Neutrophil (primary cell): ENCODE measurements at regions not wholly inside any gene's neighbourhood (a gene's known extent, or its start where the extent isn't known, plus 50 kb on each side); places are given as distances from the start of the nearest gene placed in this dataset.

ENCODE experiments used
- H3K27ac ChIP-seq: fragments of 200-600 bp; sonication (generic); 2 replicates; pipeline ENCODE4 v1.5.1; 2016; ENCODE audit warnings: mild to moderate bottlenecking, moderate library complexity
- H3K27me3 ChIP-seq: fragments of 200-600 bp; sonication (generic); 2 replicates; pipeline ENCODE4 v1.6.0; 2016; ENCODE audit warnings: mild to moderate bottlenecking
- H3K36me3 ChIP-seq: fragments of 200-600 bp; sonication (generic); 2 replicates; pipeline ENCODE4 v1.5.1; 2017
- H3K4me1 ChIP-seq, 2 experiments: fragments of 200-600 bp in 1 of 2; sonication (generic) in 1 of 2; 1 replicate in 1 of 2; 2 replicates in 1 of 2; pipeline versions ENCODE4 v1.5.1 to v1.6.1; 2013 to 2016; ENCODE audit warnings: low read depth in 1 of 2, low read length in 1 of 2, mild to moderate bottlenecking in 1 of 2, moderate library complexity in 1 of 2; ENCODE audit not compliant: control insufficient read depth in 1 of 2, insufficient read depth in 1 of 2
- H3K4me3 ChIP-seq, 2 experiments: fragments of 200-600 bp in 1 of 2; sonication (generic) in 1 of 2; 1 replicate in 1 of 2; 2 replicates in 1 of 2; pipeline ENCODE4 v1.5.1; 2013 to 2016; ENCODE audit warnings: low read depth in 1 of 2, low read length in 1 of 2, mild to moderate bottlenecking in 1 of 2, moderate library complexity in 1 of 2
- H3K9me3 ChIP-seq: fragments of 200-600 bp; sonication (generic); 2 replicates; pipeline ENCODE4 v1.5.1; 2016
- TF ChIP-seq, protein P1 (sequence below): fragments of 200-600 bp; sonication (generic); IDR thresholded peaks from 2 replicates; pipeline ENCODE4 v1.5.1; 2016; ENCODE audit warnings: antibody characterized with exemption

DNA sequence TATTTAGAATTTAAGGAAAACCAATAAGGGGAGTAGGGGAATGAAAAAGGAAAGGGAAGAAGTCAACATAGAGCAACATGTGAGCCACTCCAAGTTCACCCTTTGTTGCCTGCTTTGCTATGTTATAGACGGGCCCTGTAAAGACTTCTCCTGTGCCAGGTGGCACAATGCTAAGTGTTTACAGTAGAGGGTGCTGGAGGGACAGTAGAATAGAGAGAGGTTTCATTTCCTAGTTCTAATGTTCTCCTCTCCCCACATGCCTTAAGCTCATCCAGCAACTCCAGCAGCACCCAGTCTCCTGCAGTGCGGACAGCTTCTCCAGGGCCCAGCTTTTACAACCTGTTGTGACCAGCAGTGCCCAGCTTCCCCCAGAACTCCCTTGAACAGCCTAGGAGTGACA is 468.0 kb downstream of the HS3ST3B1 start:
- Histone ChIP-seq H3K4me3 (no peak overlapping the region), H3K4me1 (peaks cover 0 to 3% of the 10 kb centered on the region in 2 experiments), H3K27ac (no peak overlapping the region), H3K9me3 (no peaks in the 10 kb centered on the region), H3K27me3 (no peaks in the 10 kb centered on the region), H3K36me3 (no peaks in the 10 kb centered on the region)
- TF ChIP-seq, protein P1, sequence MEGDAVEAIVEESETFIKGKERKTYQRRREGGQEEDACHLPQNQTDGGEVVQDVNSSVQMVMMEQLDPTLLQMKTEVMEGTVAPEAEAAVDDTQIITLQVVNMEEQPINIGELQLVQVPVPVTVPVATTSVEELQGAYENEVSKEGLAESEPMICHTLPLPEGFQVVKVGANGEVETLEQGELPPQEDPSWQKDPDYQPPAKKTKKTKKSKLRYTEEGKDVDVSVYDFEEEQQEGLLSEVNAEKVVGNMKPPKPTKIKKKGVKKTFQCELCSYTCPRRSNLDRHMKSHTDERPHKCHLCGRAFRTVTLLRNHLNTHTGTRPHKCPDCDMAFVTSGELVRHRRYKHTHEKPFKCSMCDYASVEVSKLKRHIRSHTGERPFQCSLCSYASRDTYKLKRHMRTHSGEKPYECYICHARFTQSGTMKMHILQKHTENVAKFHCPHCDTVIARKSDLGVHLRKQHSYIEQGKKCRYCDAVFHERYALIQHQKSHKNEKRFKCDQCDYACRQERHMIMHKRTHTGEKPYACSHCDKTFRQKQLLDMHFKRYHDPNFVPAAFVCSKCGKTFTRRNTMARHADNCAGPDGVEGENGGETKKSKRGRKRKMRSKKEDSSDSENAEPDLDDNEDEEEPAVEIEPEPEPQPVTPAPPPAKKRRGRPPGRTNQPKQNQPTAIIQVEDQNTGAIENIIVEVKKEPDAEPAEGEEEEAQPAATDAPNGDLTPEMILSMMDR: no peak

DNA sequence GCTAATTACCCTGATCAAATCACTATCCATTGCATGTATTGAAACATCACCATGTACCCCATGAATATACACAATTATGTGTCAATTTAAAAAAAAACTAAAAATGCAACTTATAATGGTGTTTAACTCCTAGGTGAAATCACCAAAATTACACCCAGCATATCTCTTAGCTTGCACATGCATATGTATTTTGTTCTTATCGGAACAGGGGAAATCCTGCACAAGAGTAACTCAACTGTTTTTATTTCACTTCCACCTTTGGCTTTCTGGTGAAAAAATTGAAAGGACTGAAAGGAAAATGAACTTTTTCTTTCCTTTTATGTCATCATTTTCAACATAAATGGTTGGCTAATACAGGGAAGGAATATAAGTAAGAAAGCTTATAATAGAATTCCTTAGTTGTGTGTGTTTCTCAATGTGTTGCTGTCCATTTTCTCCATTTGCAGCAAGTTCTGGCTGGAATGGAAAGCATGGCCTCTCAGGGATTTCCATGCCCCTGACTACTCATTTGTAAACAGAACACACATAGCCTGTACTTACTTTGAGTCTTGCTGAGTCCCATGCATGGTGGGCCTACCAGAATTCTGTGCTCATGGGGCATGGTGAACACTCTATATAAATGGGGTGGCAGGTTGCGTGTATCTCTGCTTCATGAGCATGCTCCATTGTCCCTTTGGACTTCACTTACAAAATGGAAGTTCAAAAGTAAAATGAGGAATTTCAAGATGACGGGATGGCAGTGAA is 462.0 kb downstream of the HS3ST3B1 start:
- H3K27me3 ChIP-seq: no peaks in the 10 kb centered on the region
- H3K9me3 ChIP-seq: no peaks in the 10 kb centered on the region
- no peak overlapping the region for H3K27ac ChIP-seq
- H3K36me3 ChIP-seq: no peaks in the 10 kb centered on the region
- TF ChIP-seq, protein P1: no peak
- no peaks in the 10 kb centered on the region for H3K4me1 ChIP-seq
- no peak overlapping the region for H3K4me3 ChIP-seq

DNA sequence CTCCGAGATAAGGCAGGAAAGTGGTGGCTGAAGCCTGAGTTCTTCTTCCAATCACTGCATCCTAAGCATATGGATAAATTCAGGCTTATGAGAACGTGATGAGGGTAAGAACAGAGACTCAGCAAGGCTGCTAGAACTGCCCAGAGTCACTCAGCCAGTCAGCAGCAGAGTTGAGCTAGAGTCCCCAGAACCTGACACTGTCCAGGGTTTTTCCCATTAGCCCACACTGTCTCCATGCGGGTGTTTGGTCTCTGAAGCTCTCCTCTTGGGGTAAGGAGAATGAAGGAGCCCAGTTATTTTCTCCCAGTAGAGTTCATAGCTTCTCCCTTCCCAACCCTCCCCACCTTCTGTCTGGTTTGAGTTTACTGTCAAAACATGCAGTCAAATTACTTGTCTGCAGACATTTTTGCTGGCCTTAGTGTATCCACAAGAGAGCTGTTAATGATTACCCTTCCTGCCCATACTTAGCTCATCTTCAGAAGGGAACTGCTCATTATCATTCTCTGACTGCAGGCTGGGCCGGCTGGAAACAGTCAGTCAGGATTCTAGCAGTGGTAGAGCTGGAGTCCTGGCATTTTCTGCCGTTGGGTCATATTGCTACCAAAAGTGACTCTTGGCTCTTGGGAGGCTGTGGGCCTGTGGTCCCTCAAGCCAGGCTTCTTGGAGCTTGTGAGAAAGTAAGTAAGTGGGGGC is 460.0 kb downstream of the HS3ST3B1 start:
- H3K36me3 ChIP-seq: no peaks in the 10 kb centered on the region
- H3K27me3 ChIP-seq: no peaks in the 10 kb centered on the region
- no peak overlapping the region for H3K4me3 ChIP-seq
- no peak overlapping the region for H3K27ac ChIP-seq
- no peaks in the 10 kb centered on the region for H3K9me3 ChIP-seq
- TF ChIP-seq, protein P1: no peak
- H3K4me1 ChIP-seq: no peaks in the 10 kb centered on the region

DNA sequence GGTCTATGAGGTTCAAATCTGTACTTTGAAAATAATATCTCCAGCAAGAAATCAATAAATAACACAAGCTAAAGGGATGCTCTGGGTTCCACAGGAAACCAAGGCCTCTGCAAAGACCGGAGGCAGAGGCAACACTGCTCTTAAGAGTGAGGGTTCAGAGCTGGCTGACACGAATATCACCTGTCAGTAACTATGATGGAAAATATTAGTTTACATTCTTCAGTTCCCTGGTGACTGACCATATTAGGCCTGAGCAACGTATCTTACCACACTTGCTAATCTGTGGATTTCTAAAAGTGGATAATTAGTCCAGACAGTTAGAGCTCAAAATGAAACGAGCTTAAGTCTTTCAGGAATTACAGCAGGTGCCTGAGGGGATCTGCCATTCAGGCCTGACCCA is 459.3 kb downstream of the HS3ST3B1 start:
- Histone ChIP-seq H3K4me1 (no peaks in the 10 kb centered on the region), H3K36me3 (no peaks in the 10 kb centered on the region), H3K9me3 (no peaks in the 10 kb centered on the region), H3K27me3 (no peaks in the 10 kb centered on the region), H3K4me3 (no peak overlapping the region), H3K27ac (no peak overlapping the region)
- TF ChIP-seq, protein P1: no peak

DNA sequence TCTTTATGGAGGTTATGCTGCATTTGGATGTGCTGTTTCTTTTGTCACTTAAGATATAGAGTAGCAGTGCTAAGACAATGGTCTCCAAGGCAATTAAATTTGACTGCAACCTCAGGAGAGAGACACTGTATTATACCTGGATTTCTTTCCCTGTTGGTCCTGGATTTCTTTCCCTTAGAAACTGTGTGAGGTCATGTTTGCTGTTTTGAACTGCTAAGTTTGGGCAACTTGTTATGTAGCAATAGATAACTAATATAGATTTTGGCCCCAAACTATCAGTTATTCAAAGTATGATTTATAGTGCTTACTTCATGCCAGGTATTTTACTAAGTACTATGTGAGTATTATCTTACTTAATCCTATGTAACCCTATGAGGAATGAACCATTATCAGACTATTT is 458.4 kb downstream of the HS3ST3B1 start:
- no peak overlapping the region for H3K4me3 ChIP-seq
- no peaks in the 10 kb centered on the region for H3K9me3 ChIP-seq
- no peak overlapping the region for H3K27ac ChIP-seq
- H3K27me3 ChIP-seq: no peaks in the 10 kb centered on the region
- no peaks in the 10 kb centered on the region for H3K36me3 ChIP-seq
- no peaks in the 10 kb centered on the region for H3K4me1 ChIP-seq
- TF ChIP-seq, protein P1: no peak
